ENCODE measurements at regions not wholly inside any gene's neighbourhood (a gene's known extent, or its start where the extent isn't known, plus 50 kb on each side); places are given as distances from the start of the nearest gene placed in this dataset.
"Not testable (repeated sequence)": the region's sequence is repeated elsewhere in the genome, so short reads cannot be mapped to it uniquely, and the experiment has no call there.

- intact Hi-C loops (cut with micrococcal nuclease; ENCODE audit: unreplicated experiment), result loop anchor here (10.0 kb wide), 1 partner anchor 917 kb away; no protein-coding TSS in a partner anchor
- H3K4me1 ChIP-seq (ENCODE audit: insufficient read depth, low read length); in situ Hi-C loops (cut with HindIII; ENCODE audit: extremely low pct_ligation_motif_present, low pct_unique_long_range_greater_than_20kb); FAIRE-seq; H3K27me3 ChIP-seq (ENCODE audit: control insufficient read depth in 1 of 2, insufficient read depth in 2 of 2, low read length in 2 of 2); H4K20me1 ChIP-seq (ENCODE audit: insufficient read depth, low read length); H3K4me2 ChIP-seq (ENCODE audit: low read depth, low read length); DNase-seq (ENCODE audit: low spot score); H3K4me3 ChIP-seq (replicated peaks in 1 of 3; ENCODE audit: insufficient read depth in 1 of 3, low read depth in 2 of 3, low read length in 3 of 3); CTCF ChIA-PET (ENCODE audit: low intra/inter-chr PET ratio, low total read pairs); H3K27ac ChIP-seq (ENCODE audit: extremely low read length, insufficient read depth, low read length); H3K36me3 ChIP-seq (replicated peaks in 1 of 2; ENCODE audit: control insufficient read depth in 1 of 2, insufficient read depth in 2 of 2, low read length in 2 of 2); H2AFZ ChIP-seq (ENCODE audit: low read length); POLR2A ChIA-PET; ATAC-seq; BruUV-seq (replicated peaks); H3K79me2 ChIP-seq (ENCODE audit: insufficient read depth, low read length); H3K9ac ChIP-seq (ENCODE audit: insufficient read depth, low read depth, low read length): not testable (repeated sequence)
- H3K9me3 ChIP-seq (ENCODE audit: low read length), result peaks cover 28% of the 10 kb centered on the region; the same call in 1 of the 2 replicates
- WGBS (ENCODE audit: low lambda C conversion rate), result under 1% methylated on average over 3 of the region's 3 CpGs
- TF ChIP-seq ZNF431 (CRISPR knock-in tag; IDR thresholded peaks at IDR 0.05; ENCODE audit: borderline replicate concordance, low read depth), result peak; percentile 99
These were observed 65.4 kb upstream of the FBXO33 start for GRCh38 chr14:39497677-39498076.

- Histone ChIP-seq H3K4me1 (ENCODE audit: insufficient read depth, low read length) (no peaks in the 10 kb centered on the region), H2AFZ (ENCODE audit: low read length) (no peak overlapping the region), H3K27ac (ENCODE audit: extremely low read length, insufficient read depth, low read length) (no peak overlapping the region), H3K4me3 (replicated peaks in 1 of 3; ENCODE audit: insufficient read depth in 1 of 3, low read depth in 2 of 3, low read length in 3 of 3) (no peak overlapping the region), H3K36me3 (replicated peaks in 1 of 2; ENCODE audit: control insufficient read depth in 1 of 2, insufficient read depth in 2 of 2, low read length in 2 of 2) (no peaks in the 10 kb centered on the region), H3K79me2 (ENCODE audit: insufficient read depth, low read length) (no peaks in the 10 kb centered on the region), H4K20me1 (ENCODE audit: insufficient read depth, low read length) (no peaks in the 10 kb centered on the region), H3K9ac (ENCODE audit: insufficient read depth, low read depth, low read length) (no peak overlapping the region), H3K9me3 (ENCODE audit: low read length) (peaks cover 20% of the 10 kb centered on the region; the same call in 1 of the 2 replicates), H3K27me3 (ENCODE audit: control insufficient read depth in 1 of 2, insufficient read depth in 2 of 2, low read length in 2 of 2) (0 out of 5 replicates have a peak, but pooled peaks cover 0 to 2% of the 10 kb centered on the region in 2 experiments), H3K4me2 (ENCODE audit: low read depth, low read length) (no peak overlapping the region)
- POLR2A ChIA-PET, result no interaction called here
- CTCF ChIA-PET (ENCODE audit: low intra/inter-chr PET ratio, low total read pairs), result no interaction called here
- intact Hi-C loops (cut with micrococcal nuclease; ENCODE audit: unreplicated experiment) (loop anchor here (10.0 kb wide), 1 partner anchor 923 kb away; no protein-coding TSS in a partner anchor), in situ Hi-C loops (cut with HindIII; ENCODE audit: extremely low pct_ligation_motif_present, low pct_unique_long_range_greater_than_20kb) (no loop called here)
- BruUV-seq (replicated peaks), result no TSS peak
- ATAC-seq (no peak), DNase-seq (ENCODE audit: low spot score) (no peak), FAIRE-seq (no peak)
- peak; percentile 28; the same call in 1 of the 2 replicates for TF ChIP-seq ATF7 (IDR thresholded peaks at IDR 0.05)
- TF ChIP-seq ATF7 (CRISPR knock-in tag; IDR thresholded peaks at IDR 0.05), result no peak
- TF ChIP-seq POLR2A (IDR thresholded peaks at IDR 0.05; ENCODE audit: insufficient read depth in 1 of 2, low read depth in 2 of 2, low read length in 2 of 2), result no peak
- no peak for TF ChIP-seq NFE2L1 (CRISPR knock-in tag; IDR thresholded peaks at IDR 0.05; ENCODE audit: borderline replicate concordance)
- TF ChIP-seq SP1 (IDR thresholded peaks at IDR 0.05), result no peak
- no peak for TF ChIP-seq SP1 (CRISPR knock-in tag; IDR thresholded peaks at IDR 0.05)
- TF ChIP-seq ZNF670 (CRISPR knock-in tag; IDR thresholded peaks at IDR 0.05; ENCODE audit: borderline replicate concordance), result no peak
- TF ChIP-seq ZBTB1 (CRISPR knock-in tag; IDR thresholded peaks at IDR 0.05; ENCODE audit: borderline replicate concordance), result no peak
- TF ChIP-seq MAFG (CRISPR knock-in tag; IDR thresholded peaks at IDR 0.05), result 0 out of 2 replicates have a peak, but pooled peaks have one; percentile 26
- peak; percentile 79 for TF ChIP-seq MAFK (conservative IDR thresholded peaks at IDR 0.05 in 1 of 2, IDR thresholded peaks at IDR 0.05 in 1 of 2; ENCODE audit: low read length in 2 of 2)
- no peak for TF ChIP-seq HNRNPLL (IDR thresholded peaks at IDR 0.05; ENCODE audit: low read depth, low read length, poor library complexity, severe bottlenecking)
- peak; percentile 80; the same call in 1 of the 2 replicates for TF ChIP-seq TCF12 (IDR thresholded peaks at IDR 0.05)
- no peak for TF ChIP-seq TCF12 (CRISPR knock-in tag; IDR thresholded peaks at IDR 0.05)
- peak; percentile 82 for TF ChIP-seq NFE2L2 (IDR thresholded peaks at IDR 0.05; ENCODE audit: low read length)
- TF ChIP-seq ZBTB21 (CRISPR knock-in tag; IDR thresholded peaks at IDR 0.05), result no peak
- peak; percentile 61 for TF ChIP-seq MAFF (IDR thresholded peaks at IDR 0.05; ENCODE audit: low read depth, low read length)
- no peak for TF ChIP-seq ZBTB38 (CRISPR knock-in tag; IDR thresholded peaks at IDR 0.05)
- no peak for TF ChIP-seq U2AF1 (optimal IDR thresholded peaks at IDR 0.05; ENCODE audit: low read depth, low read length)
- TF ChIP-seq SNRNP70 (IDR thresholded peaks at IDR 0.05; ENCODE audit: low read depth, low read length), result no peak
- 7% methylated on average over 2 of the region's 2 CpGs for WGBS (ENCODE audit: low lambda C conversion rate)
These were observed 60.0 kb upstream of the FBXO33 start for GRCh38 chr14:39492267-39492666.

Data from HepG2 (cell line).